Astrocyte (in vitro differentiated cells and primary cell): ENCODE measurements at regions not wholly inside any gene's neighbourhood (a gene's known extent, or its start where the extent isn't known, plus 50 kb on each side); places are given as distances from the start of the nearest gene placed in this dataset.

ENCODE experiments used
- DNase-seq: peaks from one replicate; pipeline ENCODE4 v3.0.0-alpha.2; 2010; ENCODE audit warnings: low read depth
- FAIRE-seq: peaks from 2 replicates; lab custom pipeline; 2011; peaks lifted over from hg19 to GRCh38; lab: Jason Lieb, UNC
- H2AFZ ChIP-seq: 2 replicates; pipeline ENCODE4 v1.6.0; 2012; ENCODE audit warnings: low read depth, low read length, inconsistent platforms
- H3K27ac ChIP-seq: 2 replicates; pipeline ENCODE4 v1.5.1; 2011; ENCODE audit warnings: low read depth, low read length, inconsistent platforms
- H3K27me3 ChIP-seq: 2 replicates; pipeline ENCODE4 v1.6.0; 2011; ENCODE audit warnings: low read length, inconsistent platforms; ENCODE audit not compliant: insufficient read depth
- H3K36me3 ChIP-seq: 2 replicates; pipeline ENCODE4 v1.5.1; 2011; ENCODE audit warnings: low read length, inconsistent platforms; ENCODE audit not compliant: insufficient read depth
- H3K4me1 ChIP-seq: 2 replicates; pipeline ENCODE4 v1.5.1; 2011; ENCODE audit warnings: low read length, inconsistent platforms; ENCODE audit not compliant: insufficient read depth
- H3K4me2 ChIP-seq: 2 replicates; pipeline ENCODE4 v1.6.0; 2012; ENCODE audit warnings: low read length, inconsistent platforms
- H3K4me3 ChIP-seq: 2 replicates; pipeline ENCODE4 v1.5.1; 2011; ENCODE audit warnings: low read depth, mild to moderate bottlenecking, low read length, inconsistent platforms; ENCODE audit not compliant: insufficient read depth
- H3K79me2 ChIP-seq: 2 replicates; pipeline ENCODE4 v1.6.0; 2012; ENCODE audit warnings: mild to moderate bottlenecking, low read length, inconsistent platforms; ENCODE audit not compliant: insufficient read depth
- H3K9ac ChIP-seq: 2 replicates; pipeline ENCODE4 v1.6.0; 2012; ENCODE audit warnings: mild to moderate bottlenecking, low read length, inconsistent platforms
- H3K9me3 ChIP-seq: 2 replicates; pipeline ENCODE4 v1.5.1; 2012; ENCODE audit warnings: low read depth, mild to moderate bottlenecking, low read length, inconsistent platforms; ENCODE audit not compliant: insufficient read depth
- H4K20me1 ChIP-seq: 2 replicates; pipeline ENCODE4 v1.6.0; 2012; ENCODE audit warnings: low read length, inconsistent platforms; ENCODE audit not compliant: insufficient read depth
- H3K27ac Mint-ChIP-seq: one replicate; pipeline ENCODE4 v1.8.0; 2021; ENCODE audit warnings: mild to moderate bottlenecking, mixed read lengths; ENCODE audit not compliant: unreplicated experiment
- H3K27me3 Mint-ChIP-seq: one replicate; pipeline ENCODE4 v1.8.0; 2021; ENCODE audit warnings: low read depth, mixed read lengths; ENCODE audit not compliant: unreplicated experiment
- H3K36me3 Mint-ChIP-seq: one replicate; pipeline ENCODE4 v1.8.0; 2021; ENCODE audit warnings: low read depth, mixed read lengths; ENCODE audit not compliant: unreplicated experiment
- H3K4me1 Mint-ChIP-seq: one replicate; pipeline ENCODE4 v1.8.0; 2021; ENCODE audit warnings: low read depth, mixed read lengths; ENCODE audit not compliant: unreplicated experiment
- H3K4me3 Mint-ChIP-seq: one replicate; pipeline ENCODE4 v1.8.0; 2021; ENCODE audit warnings: mild to moderate bottlenecking, moderate library complexity, mixed read lengths; ENCODE audit not compliant: unreplicated experiment
- H3K9me3 Mint-ChIP-seq: one replicate; pipeline ENCODE4 v1.8.0; 2021; ENCODE audit warnings: mild to moderate bottlenecking, mixed read lengths; ENCODE audit not compliant: unreplicated experiment
- EZH2 ChIP-seq: IDR thresholded peaks from 2 replicates; pipeline ENCODE4 v1.6.1; 2012; ENCODE audit warnings: mild to moderate bottlenecking, low read length, inconsistent platforms; ENCODE audit not compliant: insufficient read depth
- TF ChIP-seq, protein P1 (sequence below): IDR thresholded peaks from 2 replicates; pipeline ENCODE4 v1.5.1; 2011; ENCODE audit warnings: low read depth, mild to moderate bottlenecking, inconsistent platforms, low read length, moderate library complexity; ENCODE audit not compliant: insufficient read depth

DNA sequence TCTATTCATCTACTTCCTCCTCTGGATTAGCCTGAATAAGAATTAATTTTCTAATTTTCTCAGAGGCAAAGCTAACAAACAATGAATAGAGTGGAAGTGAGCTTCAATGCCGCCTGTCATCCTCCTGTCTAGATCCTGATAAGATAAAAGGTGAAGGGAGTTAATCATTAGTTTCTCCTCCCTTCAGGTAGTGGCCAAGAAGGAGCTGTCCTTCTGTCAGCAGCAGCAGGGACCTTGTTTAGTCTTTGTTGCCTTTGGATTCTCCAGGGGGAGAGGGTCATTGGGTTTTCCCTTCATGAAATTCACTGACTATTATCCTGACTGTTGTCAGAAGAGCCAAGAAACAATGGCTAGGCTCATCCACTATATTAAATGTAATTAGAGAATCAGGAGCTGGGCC is 420.2 kb upstream of the GOT2 start:
- Histone ChIP-seq H3K9me3 (peaks cover 5% of the 10 kb centered on the region), H3K36me3 (no peaks in the 10 kb centered on the region), H3K79me2 (no peaks in the 10 kb centered on the region), H3K27me3 (no peaks in the 10 kb centered on the region), H3K4me1 (no peaks in the 10 kb centered on the region), H3K9ac (no peak overlapping the region), H3K27ac (no peak overlapping the region), H4K20me1 (no peaks in the 10 kb centered on the region), H2AFZ (no peak overlapping the region), H3K4me2 (no peak overlapping the region), H3K4me3 (no peak overlapping the region)
- no peak for FAIRE-seq
- no peaks in the 10 kb centered on the region for H3K9me3 Mint-ChIP-seq
- peaks cover under 1% of the 10 kb centered on the region for H3K4me1 Mint-ChIP-seq
- no peak overlapping the region for H3K4me3 Mint-ChIP-seq
- TF ChIP-seq EZH2, result no peak
- TF ChIP-seq, protein P1, sequence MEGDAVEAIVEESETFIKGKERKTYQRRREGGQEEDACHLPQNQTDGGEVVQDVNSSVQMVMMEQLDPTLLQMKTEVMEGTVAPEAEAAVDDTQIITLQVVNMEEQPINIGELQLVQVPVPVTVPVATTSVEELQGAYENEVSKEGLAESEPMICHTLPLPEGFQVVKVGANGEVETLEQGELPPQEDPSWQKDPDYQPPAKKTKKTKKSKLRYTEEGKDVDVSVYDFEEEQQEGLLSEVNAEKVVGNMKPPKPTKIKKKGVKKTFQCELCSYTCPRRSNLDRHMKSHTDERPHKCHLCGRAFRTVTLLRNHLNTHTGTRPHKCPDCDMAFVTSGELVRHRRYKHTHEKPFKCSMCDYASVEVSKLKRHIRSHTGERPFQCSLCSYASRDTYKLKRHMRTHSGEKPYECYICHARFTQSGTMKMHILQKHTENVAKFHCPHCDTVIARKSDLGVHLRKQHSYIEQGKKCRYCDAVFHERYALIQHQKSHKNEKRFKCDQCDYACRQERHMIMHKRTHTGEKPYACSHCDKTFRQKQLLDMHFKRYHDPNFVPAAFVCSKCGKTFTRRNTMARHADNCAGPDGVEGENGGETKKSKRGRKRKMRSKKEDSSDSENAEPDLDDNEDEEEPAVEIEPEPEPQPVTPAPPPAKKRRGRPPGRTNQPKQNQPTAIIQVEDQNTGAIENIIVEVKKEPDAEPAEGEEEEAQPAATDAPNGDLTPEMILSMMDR, result no peak
- no peaks in the 10 kb centered on the region for H3K36me3 Mint-ChIP-seq
- DNase-seq, result no peak
- H3K27me3 Mint-ChIP-seq, result peaks cover 2% of the 10 kb centered on the region
- H3K27ac Mint-ChIP-seq, result no peak overlapping the region

DNA sequence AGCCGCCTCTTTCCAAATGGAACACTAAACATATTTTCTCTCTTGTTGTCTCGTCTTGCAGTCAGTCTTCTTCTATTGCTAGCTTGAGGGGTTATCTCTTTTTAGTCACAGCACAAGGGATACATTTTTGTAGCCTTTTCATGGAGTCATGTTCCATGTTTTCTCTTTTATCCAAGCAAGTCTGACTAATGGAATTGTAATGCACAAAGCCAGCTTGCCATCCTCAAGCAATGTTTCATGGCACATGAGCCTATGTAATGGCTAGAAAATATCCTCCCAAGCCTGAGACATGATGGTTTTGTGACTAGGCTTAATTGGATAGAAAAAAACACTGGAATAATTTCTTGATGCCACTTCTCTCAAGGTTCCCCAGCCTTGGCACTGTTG is 414.6 kb upstream of the GOT2 start:
- TF ChIP-seq EZH2, result no peak
- TF ChIP-seq, protein P1, result no peak
- FAIRE-seq (no peak), DNase-seq (no peak)
- Histone ChIP-seq H4K20me1 (no peaks in the 10 kb centered on the region), H3K9ac (no peak overlapping the region), H3K79me2 (no peaks in the 10 kb centered on the region), H3K4me1 (no peaks in the 10 kb centered on the region), H3K4me3 (no peak overlapping the region), H3K27me3 (no peaks in the 10 kb centered on the region), H3K4me2 (no peak overlapping the region), H3K9me3 (no peaks in the 10 kb centered on the region), H3K27ac (no peak overlapping the region), H2AFZ (no peak overlapping the region), H3K36me3 (no peaks in the 10 kb centered on the region)
- H3K4me1 Mint-ChIP-seq, result peaks cover 7% of the 10 kb centered on the region
- H3K4me3 Mint-ChIP-seq, result no peak overlapping the region
- no peaks in the 10 kb centered on the region for H3K9me3 Mint-ChIP-seq
- peaks cover 5% of the 10 kb centered on the region for H3K27me3 Mint-ChIP-seq
- H3K36me3 Mint-ChIP-seq, result no peaks in the 10 kb centered on the region
- peak overlapping the region; percentile 77 for H3K27ac Mint-ChIP-seq

DNA sequence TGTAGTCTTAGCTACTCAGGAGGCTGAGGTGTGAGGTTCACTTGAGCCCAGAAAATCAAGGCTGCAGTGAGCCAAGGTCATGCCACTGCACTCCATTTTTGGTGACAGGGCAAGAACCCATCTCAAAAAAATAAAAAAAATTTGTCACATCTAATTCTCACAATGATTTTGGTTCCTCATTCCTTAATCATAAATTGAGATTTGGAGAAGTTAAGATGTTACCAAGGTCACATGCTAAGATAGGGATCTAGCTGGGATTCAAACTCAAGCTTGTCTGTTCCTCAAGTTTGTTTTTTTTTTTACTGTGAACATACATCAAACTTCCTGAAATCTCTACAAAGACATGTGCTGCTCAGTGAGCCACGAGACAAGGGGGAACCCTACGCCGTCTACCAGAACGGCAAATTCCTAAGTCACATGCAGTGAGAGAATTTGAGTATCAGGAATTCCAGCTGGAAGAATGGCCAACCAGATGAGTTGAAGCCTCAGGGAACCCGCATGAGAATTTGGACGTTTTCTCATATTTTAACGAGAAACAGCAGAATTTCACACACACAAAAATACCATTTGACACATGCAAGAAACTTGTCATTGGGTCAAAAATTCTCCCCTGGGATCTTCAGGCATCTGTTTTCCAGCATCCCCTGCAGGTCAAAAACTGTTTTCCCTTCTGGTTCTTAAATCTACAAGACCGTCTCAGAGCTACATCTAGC is 414.1 kb upstream of the GOT2 start:
- Mint-ChIP-seq H3K4me1 (peaks cover 7% of the 10 kb centered on the region), H3K36me3 (no peaks in the 10 kb centered on the region), H3K9me3 (no peaks in the 10 kb centered on the region), H3K27ac (no peak overlapping the region), H3K27me3 (peaks cover 5% of the 10 kb centered on the region), H3K4me3 (no peak overlapping the region)
- Histone ChIP-seq H4K20me1 (no peaks in the 10 kb centered on the region), H3K4me3 (no peak overlapping the region), H2AFZ (no peak overlapping the region), H3K4me2 (no peak overlapping the region), H3K9me3 (no peaks in the 10 kb centered on the region), H3K36me3 (no peaks in the 10 kb centered on the region), H3K9ac (no peak overlapping the region), H3K79me2 (no peaks in the 10 kb centered on the region), H3K4me1 (no peaks in the 10 kb centered on the region), H3K27ac (no peak overlapping the region), H3K27me3 (no peaks in the 10 kb centered on the region)
- DNase-seq (no peak), FAIRE-seq (no peak)
- TF ChIP-seq, protein P1, result no peak
- TF ChIP-seq EZH2, result no peak
